Eye (tissue), 1 donor: ENCODE measurements at regions not wholly inside any gene's neighbourhood (a gene's known extent, or its start where the extent isn't known, plus 50 kb on each side); places are given as distances from the start of the nearest gene placed in this dataset.

Source experiments
- DNase-seq: peaks from one replicate; pipeline ENCODE4 v3.0.0-alpha.2; 2015

DNA sequence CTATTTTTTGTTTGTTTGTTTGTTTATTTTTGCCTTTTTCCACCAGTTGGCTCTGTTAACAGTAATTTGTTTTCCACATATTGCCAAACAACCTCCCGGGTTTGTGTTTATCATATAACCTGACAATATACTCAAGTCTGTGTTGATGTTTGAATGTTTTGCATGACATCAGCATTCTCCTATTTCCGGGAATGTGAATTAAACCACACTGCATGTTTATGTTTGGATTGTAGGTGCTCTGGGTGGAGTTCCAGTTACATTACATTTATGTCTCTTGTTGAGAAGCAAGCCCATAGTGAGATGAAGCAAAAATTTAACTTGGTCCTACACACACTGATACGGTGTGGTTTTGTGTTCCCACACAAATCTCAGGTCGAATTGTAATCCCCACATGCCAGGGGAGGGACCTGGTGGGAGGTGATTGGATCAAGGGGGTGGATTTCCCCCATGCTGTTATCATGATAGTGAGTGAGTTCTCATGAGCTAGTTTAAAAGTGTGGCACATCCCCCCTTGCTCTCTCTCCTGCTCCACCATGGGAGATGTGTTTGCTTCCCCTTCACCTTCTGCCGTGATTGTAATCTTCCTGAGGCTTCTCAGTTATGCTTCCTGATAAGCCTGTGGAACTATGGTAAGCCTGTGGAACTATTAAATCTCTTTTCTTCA, 54.4 kb upstream of the CLNK start:
- DNase-seq, result no peak

DNA sequence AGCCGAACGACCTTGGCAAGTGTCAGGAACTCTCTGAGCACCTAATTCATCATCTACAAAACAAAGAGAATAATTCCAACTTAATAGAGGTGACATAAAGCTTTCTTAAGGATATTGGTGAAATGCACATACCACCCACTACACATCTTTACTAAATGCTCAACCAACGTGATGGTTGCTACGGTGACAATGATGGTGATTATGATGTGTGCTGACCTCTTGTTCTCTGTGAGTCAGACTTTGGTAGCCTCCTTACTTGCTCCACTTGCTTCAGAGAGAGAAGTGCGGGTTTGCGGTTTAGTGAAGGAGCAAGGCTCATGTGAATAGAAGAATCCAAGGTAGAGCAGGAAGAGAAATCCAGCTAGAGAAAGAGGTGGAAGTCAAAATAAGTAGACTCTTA, 52.8 kb upstream of the CLNK start:
- no peak for DNase-seq

DNA sequence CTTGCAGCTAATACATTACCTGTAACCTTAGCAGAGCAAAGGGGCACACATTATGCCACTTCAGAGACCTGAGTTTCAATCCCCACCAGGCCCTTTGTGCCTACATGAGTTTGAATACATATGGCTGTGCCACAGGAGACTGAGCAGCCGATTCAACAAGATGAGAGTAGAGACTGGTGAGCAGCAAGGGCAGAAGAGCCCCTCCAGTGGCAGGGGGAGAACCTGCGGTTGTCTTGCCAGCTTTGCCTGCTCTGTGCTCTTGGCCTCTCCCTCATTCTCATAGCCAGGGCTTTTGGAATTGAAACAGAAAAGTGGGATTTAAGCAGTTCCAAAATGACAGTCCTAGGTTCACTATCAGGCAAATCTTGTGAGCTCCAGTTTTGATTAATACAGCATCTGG, 52.3 kb upstream of the CLNK start:
- DNase-seq, result no peak

DNA sequence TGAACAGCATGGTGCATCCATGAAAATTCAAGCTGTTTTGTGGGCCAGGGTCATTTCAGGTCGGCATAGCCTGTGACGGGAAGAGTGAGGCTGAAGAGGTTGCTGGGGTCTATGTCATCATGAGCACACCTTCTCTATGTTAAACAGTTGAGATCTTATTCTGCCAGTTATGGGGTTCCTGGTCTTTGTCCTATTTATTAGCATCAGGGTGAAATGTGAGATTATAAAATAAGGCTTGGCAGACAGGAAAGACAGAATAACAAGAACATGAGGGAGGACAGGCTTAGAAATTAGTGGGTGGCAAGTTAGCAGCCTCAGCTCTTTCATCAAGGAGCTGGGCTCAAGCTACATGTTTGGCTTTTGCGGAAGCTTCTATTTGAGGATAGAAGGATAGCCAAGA, 51.7 kb upstream of the CLNK start:
- DNase-seq, result no peak

DNA sequence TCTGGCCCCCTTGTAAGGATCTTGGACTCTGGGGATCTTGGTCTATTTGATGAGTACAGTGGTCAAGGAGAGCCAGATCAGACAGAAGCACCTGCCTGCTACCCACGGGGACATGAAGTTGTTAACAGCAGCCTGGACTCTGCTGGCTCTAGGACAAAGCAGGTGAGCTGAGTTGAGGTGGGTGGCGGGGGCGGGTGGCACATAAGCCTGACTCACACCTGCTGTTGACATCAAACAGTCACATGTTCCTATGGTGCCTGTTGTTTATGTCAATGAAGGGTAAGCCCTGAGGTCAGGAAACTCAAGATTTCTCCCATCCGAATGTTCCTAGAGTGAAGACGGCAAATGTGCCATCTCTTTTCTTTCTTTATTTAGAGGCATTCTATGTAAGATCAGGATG, 50.1 kb upstream of the CLNK start:
- DNase-seq, result no peak
